ENCODE measurements at regions not wholly inside any gene's neighbourhood (a gene's known extent, or its start where the extent isn't known, plus 50 kb on each side); places are given as distances from the start of the nearest gene placed in this dataset.
"Not testable (repeated sequence)": the region's sequence is repeated elsewhere in the genome, so short reads cannot be mapped to it uniquely, and the experiment has no call there.

- ChIA-PET POLR2A (no interaction called here), CTCF (interaction anchor here (0.6 kb wide), 1 partner anchor 1556 kb away, joined by 3 read pairs; no protein-coding TSS in a partner anchor)
- intact Hi-C loops (cut with DNase I, micrococcal nuclease), result no loop called here
- Histone ChIP-seq H3K27ac (ENCODE audit: low read depth in 1 of 2, low read length in 2 of 2) (no peak overlapping the region), H3K9me3 (ENCODE audit: control insufficient read depth in 1 of 2, insufficient read depth in 1 of 2, low read length in 2 of 2) (no peaks in the 10 kb centered on the region), H3K4me1 (ENCODE audit: insufficient read depth, low read length) (no peaks in the 10 kb centered on the region), H3K36me3 (ENCODE audit: insufficient read depth, low read length) (no peaks in the 10 kb centered on the region), H3K27me3 (ENCODE audit: control insufficient read depth in 1 of 2, insufficient read depth in 2 of 2, low read length in 2 of 2) (no peaks in the 10 kb centered on the region), H3K4me3 (ENCODE audit: low read length) (no peak overlapping the region)
- TF ChIP-seq, protein P1, sequence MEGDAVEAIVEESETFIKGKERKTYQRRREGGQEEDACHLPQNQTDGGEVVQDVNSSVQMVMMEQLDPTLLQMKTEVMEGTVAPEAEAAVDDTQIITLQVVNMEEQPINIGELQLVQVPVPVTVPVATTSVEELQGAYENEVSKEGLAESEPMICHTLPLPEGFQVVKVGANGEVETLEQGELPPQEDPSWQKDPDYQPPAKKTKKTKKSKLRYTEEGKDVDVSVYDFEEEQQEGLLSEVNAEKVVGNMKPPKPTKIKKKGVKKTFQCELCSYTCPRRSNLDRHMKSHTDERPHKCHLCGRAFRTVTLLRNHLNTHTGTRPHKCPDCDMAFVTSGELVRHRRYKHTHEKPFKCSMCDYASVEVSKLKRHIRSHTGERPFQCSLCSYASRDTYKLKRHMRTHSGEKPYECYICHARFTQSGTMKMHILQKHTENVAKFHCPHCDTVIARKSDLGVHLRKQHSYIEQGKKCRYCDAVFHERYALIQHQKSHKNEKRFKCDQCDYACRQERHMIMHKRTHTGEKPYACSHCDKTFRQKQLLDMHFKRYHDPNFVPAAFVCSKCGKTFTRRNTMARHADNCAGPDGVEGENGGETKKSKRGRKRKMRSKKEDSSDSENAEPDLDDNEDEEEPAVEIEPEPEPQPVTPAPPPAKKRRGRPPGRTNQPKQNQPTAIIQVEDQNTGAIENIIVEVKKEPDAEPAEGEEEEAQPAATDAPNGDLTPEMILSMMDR (IDR thresholded peaks at IDR 0.05), result no peak
- DNase-seq (no peak), ATAC-seq (ENCODE audit: poor library complexity) (no peak)
- Mint-ChIP-seq H3K27me3 (no peaks in the 10 kb centered on the region), H3K9me3 (peaks cover 2% of the 10 kb centered on the region), H3K27ac (no peak overlapping the region), H3K4me1 (ENCODE audit: low read depth) (no peaks in the 10 kb centered on the region), H3K4me3 (no peak overlapping the region), H3K36me3 (ENCODE audit: low read depth) (no peaks in the 10 kb centered on the region)
Observed at GRCh38 chr4:75169020-75169419, 236.1 kb downstream of the PARM1 start.

DNA sequence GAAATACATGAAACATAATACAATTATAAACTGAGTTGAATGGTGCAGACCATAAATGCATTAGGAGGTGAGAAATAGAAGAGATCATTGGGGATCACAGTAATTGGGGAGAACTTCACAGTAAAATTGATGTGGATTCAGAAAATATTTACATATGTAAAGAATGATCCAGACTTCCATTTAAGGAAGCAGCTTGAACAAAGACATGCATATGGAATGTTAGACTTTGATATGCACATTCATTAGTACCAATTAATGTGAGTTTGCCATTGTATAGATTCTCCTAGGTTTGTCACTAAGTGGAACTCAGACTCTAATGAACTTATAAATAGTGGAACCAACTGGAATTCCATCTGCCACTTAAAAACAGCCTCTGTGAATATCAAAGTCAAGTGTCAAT is 235.6 kb downstream of the PARM1 start:
- H3K36me3 ChIP-seq (ENCODE audit: insufficient read depth, low read length), result no peaks in the 10 kb centered on the region
- H3K9me3 ChIP-seq (ENCODE audit: control insufficient read depth in 1 of 2, insufficient read depth in 1 of 2, low read length in 2 of 2), result no peaks in the 10 kb centered on the region
- H3K27me3 ChIP-seq (ENCODE audit: control insufficient read depth in 1 of 2, insufficient read depth in 2 of 2, low read length in 2 of 2), result no peaks in the 10 kb centered on the region
- Mint-ChIP-seq H3K27ac (no peak overlapping the region), H3K9me3 (peaks cover 2% of the 10 kb centered on the region), H3K27me3 (no peaks in the 10 kb centered on the region), H3K4me3 (no peak overlapping the region), H3K36me3 (ENCODE audit: low read depth) (no peaks in the 10 kb centered on the region), H3K4me1 (ENCODE audit: low read depth) (no peaks in the 10 kb centered on the region)
- CTCF ChIA-PET, result no interaction called here
- H3K27ac ChIP-seq (ENCODE audit: low read depth in 1 of 2, low read length in 2 of 2), result no peak overlapping the region
- H3K4me3 ChIP-seq (ENCODE audit: low read length), result no peak overlapping the region
- DNase-seq (no peak), ATAC-seq (ENCODE audit: poor library complexity) (no peak)
- TF ChIP-seq, protein P1 (IDR thresholded peaks at IDR 0.05), result no peak
- H3K4me1 ChIP-seq (ENCODE audit: insufficient read depth, low read length), result no peaks in the 10 kb centered on the region
- intact Hi-C loops (cut with DNase I, micrococcal nuclease), result no loop called here
- POLR2A ChIA-PET, result no interaction called here

DNA sequence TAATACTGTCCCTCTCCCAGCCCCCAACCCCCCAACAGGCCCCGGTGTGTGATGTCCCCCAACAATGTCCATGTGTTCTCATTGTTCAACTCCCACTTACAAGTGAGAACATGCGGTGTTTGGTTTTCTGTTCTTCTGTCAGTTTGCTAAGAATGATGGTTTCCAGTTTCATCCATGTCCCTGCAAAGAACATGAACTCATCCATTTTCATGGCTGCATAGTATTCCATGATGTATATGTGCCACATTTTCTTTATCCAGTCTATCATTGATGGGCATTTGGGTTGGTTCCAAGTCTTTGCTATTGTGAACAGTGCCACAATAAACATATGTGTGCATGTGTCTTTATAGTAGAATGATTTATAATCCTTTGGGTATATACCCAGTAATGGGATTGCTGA is 232.2 kb downstream of the PARM1 start:
- H3K4me1 Mint-ChIP-seq (ENCODE audit: low read depth); H3K4me3 Mint-ChIP-seq; DNase-seq; H3K27me3 ChIP-seq (ENCODE audit: control insufficient read depth in 1 of 2, insufficient read depth in 2 of 2, low read length in 2 of 2); H3K36me3 ChIP-seq (ENCODE audit: insufficient read depth, low read length); CTCF ChIA-PET; H3K36me3 Mint-ChIP-seq (ENCODE audit: low read depth); H3K27ac ChIP-seq (ENCODE audit: low read depth in 1 of 2, low read length in 2 of 2); POLR2A ChIA-PET; H3K27me3 Mint-ChIP-seq; H3K4me3 ChIP-seq (ENCODE audit: low read length); H3K9me3 Mint-ChIP-seq; H3K27ac Mint-ChIP-seq; H3K4me1 ChIP-seq (ENCODE audit: insufficient read depth, low read length); ATAC-seq (ENCODE audit: poor library complexity); intact Hi-C loops (cut with DNase I, micrococcal nuclease); H3K9me3 ChIP-seq (ENCODE audit: control insufficient read depth in 1 of 2, insufficient read depth in 1 of 2, low read length in 2 of 2): not testable (repeated sequence)

DNA sequence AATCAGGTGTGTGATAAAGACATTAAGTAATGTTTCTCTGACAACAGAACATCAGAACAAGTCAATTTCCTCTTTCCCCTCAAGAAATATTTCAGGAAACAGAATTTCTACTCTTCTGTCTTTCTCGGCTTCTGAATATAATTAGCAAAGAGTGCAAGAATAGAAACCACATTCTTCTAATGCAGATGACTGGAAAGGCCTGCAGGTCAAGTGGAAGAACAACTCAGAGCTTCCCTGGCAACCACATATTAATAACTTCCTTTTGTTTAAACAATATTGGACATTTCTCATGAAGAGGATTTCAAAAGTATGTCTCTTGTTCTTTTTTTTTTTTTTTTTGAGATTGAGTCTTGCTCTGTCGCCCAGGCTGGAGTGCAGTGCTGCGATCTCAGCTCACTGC is 225.5 kb downstream of the PARM1 start:
- ChIA-PET CTCF (no interaction called here), POLR2A (no interaction called here)
- intact Hi-C loops (cut with DNase I, micrococcal nuclease), result no loop called here
- Histone ChIP-seq H3K4me1 (ENCODE audit: insufficient read depth, low read length) (no peaks in the 10 kb centered on the region), H3K27me3 (ENCODE audit: control insufficient read depth in 1 of 2, insufficient read depth in 2 of 2, low read length in 2 of 2) (no peaks in the 10 kb centered on the region), H3K27ac (ENCODE audit: low read depth in 1 of 2, low read length in 2 of 2) (no peak overlapping the region), H3K36me3 (ENCODE audit: insufficient read depth, low read length) (no peaks in the 10 kb centered on the region), H3K4me3 (ENCODE audit: low read length) (no peak overlapping the region), H3K9me3 (ENCODE audit: control insufficient read depth in 1 of 2, insufficient read depth in 1 of 2, low read length in 2 of 2) (peaks cover 0 to 14% of the 10 kb centered on the region in 2 experiments)
- DNase-seq, result no peak
- H3K4me3 Mint-ChIP-seq, result no peak overlapping the region
- peaks cover 8% of the 10 kb centered on the region for H3K9me3 Mint-ChIP-seq
- no peaks in the 10 kb centered on the region for H3K36me3 Mint-ChIP-seq (ENCODE audit: low read depth)
- no peaks in the 10 kb centered on the region for H3K27me3 Mint-ChIP-seq
- no peak for ATAC-seq (ENCODE audit: poor library complexity)
- H3K27ac Mint-ChIP-seq, result no peak overlapping the region
- TF ChIP-seq, protein P1 (IDR thresholded peaks at IDR 0.05), result no peak
- no peaks in the 10 kb centered on the region for H3K4me1 Mint-ChIP-seq (ENCODE audit: low read depth)
